ENCODE measurements at regions not wholly inside any gene's neighbourhood (a gene's known extent, or its start where the extent isn't known, plus 50 kb on each side); places are given as distances from the start of the nearest gene placed in this dataset.

- TF ChIP-seq CTCF (IDR thresholded peaks at IDR 0.05; ENCODE audit: low read depth, low read length, missing control alignments): no peak
- H3K4me3 ChIP-seq (ENCODE audit: low read depth, low read length): no peak overlapping the region
- DNase-seq (ENCODE audit: low read depth): no peak
These were observed 108.9 kb upstream of the SYNDIG1 start for GRCh38 chr20:24360531-24360930.

- TF ChIP-seq CTCF (IDR thresholded peaks at IDR 0.05; ENCODE audit: low read depth, low read length, missing control alignments): no peak
- no peak for DNase-seq (ENCODE audit: low read depth)
- no peak overlapping the region for H3K4me3 ChIP-seq (ENCODE audit: low read depth, low read length)
These were observed 110.0 kb upstream of the SYNDIG1 start for GRCh38 chr20:24359321-24360027.

GRCh38 chr20:24357931-24358330 lies 111.5 kb upstream of the SYNDIG1 start:
- no peak for DNase-seq (ENCODE audit: low read depth)
- no peak overlapping the region for H3K4me3 ChIP-seq (ENCODE audit: low read depth, low read length)
- no peak for TF ChIP-seq CTCF (IDR thresholded peaks at IDR 0.05; ENCODE audit: low read depth, low read length, missing control alignments)

GRCh38 chr20:24357177-24357576 lies 112.3 kb upstream of the SYNDIG1 start:
- no peak for TF ChIP-seq CTCF (IDR thresholded peaks at IDR 0.05; ENCODE audit: low read depth, low read length, missing control alignments)
- no peak for DNase-seq (ENCODE audit: low read depth)

GRCh38 chr20:24353135-24353690 lies 116.2 kb upstream of the SYNDIG1 start:
- H3K4me3 ChIP-seq (ENCODE audit: low read depth, low read length): no peak overlapping the region
- DNase-seq (ENCODE audit: low read depth): no peak
- TF ChIP-seq CTCF (IDR thresholded peaks at IDR 0.05; ENCODE audit: low read depth, low read length, missing control alignments): no peak

More at GRCh38 chr20:24357177-24357576, 112.3 kb upstream of the SYNDIG1 start:
- H3K4me3 ChIP-seq (ENCODE audit: low read depth, low read length): no peak overlapping the region

- H3K4me3 ChIP-seq (ENCODE audit: low read depth, low read length): no peak overlapping the region
- DNase-seq (ENCODE audit: low read depth): no peak
- no peak for TF ChIP-seq CTCF (IDR thresholded peaks at IDR 0.05; ENCODE audit: low read depth, low read length, missing control alignments)
These were observed 118.5 kb upstream of the SYNDIG1 start for GRCh38 chr20:24350923-24351368.

- DNase-seq (ENCODE audit: low read depth): no peak
- no peak overlapping the region for H3K4me3 ChIP-seq (ENCODE audit: low read depth, low read length)
- TF ChIP-seq CTCF (IDR thresholded peaks at IDR 0.05; ENCODE audit: low read depth, low read length, missing control alignments): no peak
These were observed 127.6 kb upstream of the SYNDIG1 start for GRCh38 chr20:24341781-24342180.

Data from GM12864 (cell line).